Endodermal cell (in vitro differentiated cells): ENCODE measurements at regions not wholly inside any gene's neighbourhood (a gene's known extent, or its start where the extent isn't known, plus 50 kb on each side); places are given as distances from the start of the nearest gene placed in this dataset.

Experiments used
- DNase-seq: peaks from one replicate; pipeline ENCODE4 v3.0.0-alpha.2; 2017
- H3K27ac ChIP-seq: 2 replicates; pipeline ENCODE4 v1.5.1; 2013; ENCODE audit warnings: mild to moderate bottlenecking, low read depth, low read length, moderate library complexity
- H3K27me3 ChIP-seq: 2 replicates; pipeline ENCODE4 v1.6.1; 2013; ENCODE audit warnings: mild to moderate bottlenecking, low read length, moderate library complexity; ENCODE audit not compliant: insufficient read depth, control insufficient read depth, poor library complexity, severe bottlenecking
- H3K36me3 ChIP-seq: 2 replicates; pipeline ENCODE4 v1.7.0; 2013; ENCODE audit warnings: mild to moderate bottlenecking, low read length, moderate library complexity; ENCODE audit not compliant: control insufficient read depth, insufficient read depth
- H3K4me1 ChIP-seq: one replicate; pipeline ENCODE4 v1.7.0; 2013; ENCODE audit warnings: low read length; ENCODE audit not compliant: control insufficient read depth, insufficient read depth
- H3K4me3 ChIP-seq: 2 replicates; pipeline ENCODE4 v1.5.1; 2013; ENCODE audit warnings: mild to moderate bottlenecking, low read length, moderate library complexity
- H3K9ac ChIP-seq: 2 replicates; pipeline ENCODE4 v1.6.1; 2013; ENCODE audit warnings: mild to moderate bottlenecking, low read length, moderate library complexity; ENCODE audit not compliant: poor library complexity, severe bottlenecking; ENCODE audit errors: extremely low read depth
- H3K9me3 ChIP-seq: 2 replicates; pipeline ENCODE4 v1.6.1; 2013; ENCODE audit warnings: mild to moderate bottlenecking, low read length, moderate library complexity; ENCODE audit not compliant: control insufficient read depth
- H3K27ac Mint-ChIP-seq: 2 replicates; pipeline ENCODE4 v1.8.0; 2020; ENCODE audit warnings: mixed read lengths
- H3K27me3 Mint-ChIP-seq: 2 replicates; pipeline ENCODE4 v1.8.0; 2021; ENCODE audit warnings: mild to moderate bottlenecking, mixed read lengths; ENCODE audit not compliant: insufficient read depth
- H3K36me3 Mint-ChIP-seq: 2 replicates; pipeline ENCODE4 v1.8.0; 2020; ENCODE audit warnings: low read depth, mixed read lengths
- H3K4me1 Mint-ChIP-seq: 2 replicates; pipeline ENCODE4 v1.8.0; 2020; ENCODE audit warnings: mixed read lengths
- H3K4me3 Mint-ChIP-seq: 2 replicates; pipeline ENCODE4 v1.8.0; 2020; ENCODE audit warnings: mild to moderate bottlenecking, moderate library complexity, mixed read lengths
- H3K9me3 Mint-ChIP-seq: 2 replicates; pipeline ENCODE4 v1.8.0; 2020; ENCODE audit warnings: mild to moderate bottlenecking, mixed read lengths
- WGBS, 2 experiments: methylation state at CpG; one replicate each; pipeline versions ENCODE4 v1.1.5 to v1.1.7; 2013; ENCODE audit warnings: missing lambda C conversion rate in 2 of 2, mixed read lengths in 1 of 2; ENCODE audit not compliant: insufficient coverage in 1 of 2, insufficient read length in 1 of 2; 5-methylcytosine and 5-hydroxymethylcytosine counted together
- TF ChIP-seq, protein P1 (sequence below): fragments of 200-600 bp; sonication (generic); conservative IDR thresholded peaks from 2 replicates; pipeline ENCODE4 v1.5.0; 2021; ENCODE audit warnings: antibody characterized with exemption, mild to moderate bottlenecking

DNA sequence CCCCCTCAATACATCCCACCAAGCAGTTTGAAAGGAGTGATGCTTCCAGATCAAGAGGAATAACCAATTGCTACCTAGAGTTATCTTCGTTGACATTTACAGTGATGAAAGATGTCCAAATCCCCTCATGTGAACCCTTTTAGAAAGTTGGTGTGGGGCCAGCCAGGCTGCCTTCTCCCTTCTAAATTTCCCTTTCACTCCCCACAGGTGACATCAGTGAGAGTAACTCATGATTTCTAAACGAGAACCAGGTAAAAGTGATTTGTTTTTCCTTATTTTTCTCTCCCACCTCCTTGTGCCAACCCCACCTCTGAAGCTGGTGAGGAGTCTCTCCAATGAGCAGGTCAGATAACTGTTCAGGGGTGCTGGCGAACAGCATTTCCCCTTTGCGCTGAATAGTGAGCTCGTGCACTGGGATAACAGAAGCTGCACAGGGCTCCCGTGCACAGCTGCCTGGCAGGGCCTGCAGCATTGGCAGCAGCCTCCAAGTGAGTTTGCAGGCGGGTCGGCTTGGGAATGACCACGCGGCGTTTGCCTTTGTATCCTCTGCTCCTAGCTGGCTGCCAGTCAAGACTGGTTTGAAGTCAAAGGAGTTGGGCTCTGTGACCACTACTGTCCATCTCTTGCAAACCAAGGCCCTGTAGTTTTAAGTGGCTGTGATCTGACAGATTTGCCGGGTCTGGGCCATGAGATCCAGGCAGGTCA is 70.2 kb upstream of the CORO2B start:
- Mint-ChIP-seq H3K4me1 (peaks cover 6% of the 10 kb centered on the region), H3K4me3 (no peak overlapping the region), H3K27me3 (no peaks in the 10 kb centered on the region), H3K36me3 (no peaks in the 10 kb centered on the region), H3K9me3 (peaks cover 5% of the 10 kb centered on the region), H3K27ac (no peak overlapping the region)
- Histone ChIP-seq H3K9ac (no peak overlapping the region), H3K27me3 (no peaks in the 10 kb centered on the region), H3K9me3 (peaks cover 3% of the 10 kb centered on the region), H3K4me1 (no peaks in the 10 kb centered on the region), H3K27ac (no peak overlapping the region), H3K36me3 (no peaks in the 10 kb centered on the region), H3K4me3 (no peak overlapping the region)
- 90 to 96% methylated on average over 7 to 12 of the region's 12 CpGs for WGBS, 2 experiments
- TF ChIP-seq, protein P1, sequence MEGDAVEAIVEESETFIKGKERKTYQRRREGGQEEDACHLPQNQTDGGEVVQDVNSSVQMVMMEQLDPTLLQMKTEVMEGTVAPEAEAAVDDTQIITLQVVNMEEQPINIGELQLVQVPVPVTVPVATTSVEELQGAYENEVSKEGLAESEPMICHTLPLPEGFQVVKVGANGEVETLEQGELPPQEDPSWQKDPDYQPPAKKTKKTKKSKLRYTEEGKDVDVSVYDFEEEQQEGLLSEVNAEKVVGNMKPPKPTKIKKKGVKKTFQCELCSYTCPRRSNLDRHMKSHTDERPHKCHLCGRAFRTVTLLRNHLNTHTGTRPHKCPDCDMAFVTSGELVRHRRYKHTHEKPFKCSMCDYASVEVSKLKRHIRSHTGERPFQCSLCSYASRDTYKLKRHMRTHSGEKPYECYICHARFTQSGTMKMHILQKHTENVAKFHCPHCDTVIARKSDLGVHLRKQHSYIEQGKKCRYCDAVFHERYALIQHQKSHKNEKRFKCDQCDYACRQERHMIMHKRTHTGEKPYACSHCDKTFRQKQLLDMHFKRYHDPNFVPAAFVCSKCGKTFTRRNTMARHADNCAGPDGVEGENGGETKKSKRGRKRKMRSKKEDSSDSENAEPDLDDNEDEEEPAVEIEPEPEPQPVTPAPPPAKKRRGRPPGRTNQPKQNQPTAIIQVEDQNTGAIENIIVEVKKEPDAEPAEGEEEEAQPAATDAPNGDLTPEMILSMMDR: no peak
- DNase-seq: no peak

GRCh38 chr15:68510558-68510957 is 68.2 kb upstream of the CORO2B start:
- no peak overlapping the region for H3K4me3 ChIP-seq
- no peaks in the 10 kb centered on the region for H3K27me3 ChIP-seq
- TF ChIP-seq, protein P1: no peak
- H3K36me3 ChIP-seq: no peaks in the 10 kb centered on the region
- Mint-ChIP-seq H3K27ac (no peak overlapping the region), H3K36me3 (no peaks in the 10 kb centered on the region), H3K27me3 (no peaks in the 10 kb centered on the region), H3K4me1 (no peaks in the 10 kb centered on the region), H3K9me3 (peaks cover 7% of the 10 kb centered on the region), H3K4me3 (no peak overlapping the region)
- WGBS, 2 experiments: 87 to 94% methylated on average over 2 of the region's 2 CpGs
- no peaks in the 10 kb centered on the region for H3K4me1 ChIP-seq
- H3K9ac ChIP-seq: no peak overlapping the region
- DNase-seq: no peak
- peaks cover 8% of the 10 kb centered on the region for H3K9me3 ChIP-seq
- no peak overlapping the region for H3K27ac ChIP-seq

GRCh38 chr15:68511073-68511991 is 67.5 kb upstream of the CORO2B start:
- no peak overlapping the region for H3K27ac ChIP-seq
- H3K9ac ChIP-seq: no peak overlapping the region
- no peak for DNase-seq
- H3K27me3 ChIP-seq: no peaks in the 10 kb centered on the region
- Mint-ChIP-seq H3K4me3 (no peak overlapping the region), H3K27me3 (no peaks in the 10 kb centered on the region), H3K9me3 (peaks cover 7% of the 10 kb centered on the region), H3K27ac (no peak overlapping the region), H3K4me1 (no peaks in the 10 kb centered on the region), H3K36me3 (no peaks in the 10 kb centered on the region)
- H3K36me3 ChIP-seq: no peaks in the 10 kb centered on the region
- H3K4me1 ChIP-seq: no peaks in the 10 kb centered on the region
- 91 to 93% methylated on average over 11 to 12 of the region's 12 CpGs for WGBS, 2 experiments
- TF ChIP-seq, protein P1: no peak
- H3K4me3 ChIP-seq: no peak overlapping the region
- peaks cover 8% of the 10 kb centered on the region for H3K9me3 ChIP-seq
